Gastrocnemius medialis (tissue), 4 donors: ENCODE measurements at regions not wholly inside any gene's neighbourhood (a gene's known extent, or its start where the extent isn't known, plus 50 kb on each side); places are given as distances from the start of the nearest gene placed in this dataset.

Source experiments
- CTCF ChIP-seq, 5 experiments: fragments of 450-650 bp in 3 of 5; fragments of 200-600 bp in 2 of 5; sonication (generic) in 2 of 5; IDR thresholded peaks in 4 of 5; conservative IDR thresholded peaks in 1 of 5; 1 replicate in 4 of 5; 2 replicates in 1 of 5; pipeline ENCODE4 v1.5.1; 2016 to 2019; ENCODE audit warnings: antibody characterized with exemption in 5 of 5, mild to moderate bottlenecking in 3 of 5, moderate library complexity in 3 of 5
- POLR2A ChIP-seq, 2 donors: fragments of 450-650 bp; IDR thresholded peaks; one replicate each; pipeline ENCODE4 v1.6.1; 2017; ENCODE audit warnings: antibody characterized with exemption in 2 of 2, mild to moderate bottlenecking in 2 of 2, moderate library complexity in 2 of 2

- no peak for TF ChIP-seq POLR2A (IDR thresholded peaks at IDR 0.05)
- TF ChIP-seq CTCF (IDR thresholded peaks at IDR 0.05 in 4 of 5, conservative IDR thresholded peaks at IDR 0.05 in 1 of 5) = no peak
These were observed 185.2 kb upstream of the GMDS start for GRCh38 chr6:2430612-2431011.
